ENCODE measurements at regions not wholly inside any gene's neighbourhood (a gene's known extent, or its start where the extent isn't known, plus 50 kb on each side); places are given as distances from the start of the nearest gene placed in this dataset.

- no peak for TF ChIP-seq POLR2A (IDR thresholded peaks at IDR 0.05)
- TF ChIP-seq CTCF (IDR thresholded peaks at IDR 0.05), result no peak
- no peak for TF ChIP-seq POLR2AphosphoS5 (IDR thresholded peaks at IDR 0.05)
These were observed 213.8 kb downstream of the NR2F2 start for GRCh38 chr15:96544162-96544756.

All from prostate gland (tissue), 2 donors.